ENCODE measurements at regions not wholly inside any gene's neighbourhood (a gene's known extent, or its start where the extent isn't known, plus 50 kb on each side); places are given as distances from the start of the nearest gene placed in this dataset.

DNA sequence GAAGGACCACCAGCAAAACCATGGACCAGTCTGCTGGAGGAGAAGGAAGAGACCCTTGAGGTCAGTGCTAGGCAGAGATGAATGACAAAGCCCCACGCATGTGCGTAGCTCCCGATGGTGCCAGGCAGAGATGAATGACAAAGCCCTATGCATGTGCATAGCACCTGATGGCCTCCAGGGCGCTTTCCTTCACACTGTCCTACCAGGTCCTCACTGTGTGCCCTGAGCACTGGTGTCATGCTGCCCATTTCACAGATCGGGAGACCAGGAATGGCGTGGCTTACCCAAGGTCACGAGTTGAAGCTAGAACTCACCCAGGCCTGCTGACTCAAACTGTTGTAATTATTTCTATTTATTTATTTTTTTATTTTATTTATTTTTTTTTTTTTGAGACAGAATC, 149.6 kb downstream of the KATNIP start:
- peaks cover 37% of the 10 kb centered on the region for H3K36me3 Mint-ChIP-seq
- no peak overlapping the region for H3K4me3 Mint-ChIP-seq

DNA sequence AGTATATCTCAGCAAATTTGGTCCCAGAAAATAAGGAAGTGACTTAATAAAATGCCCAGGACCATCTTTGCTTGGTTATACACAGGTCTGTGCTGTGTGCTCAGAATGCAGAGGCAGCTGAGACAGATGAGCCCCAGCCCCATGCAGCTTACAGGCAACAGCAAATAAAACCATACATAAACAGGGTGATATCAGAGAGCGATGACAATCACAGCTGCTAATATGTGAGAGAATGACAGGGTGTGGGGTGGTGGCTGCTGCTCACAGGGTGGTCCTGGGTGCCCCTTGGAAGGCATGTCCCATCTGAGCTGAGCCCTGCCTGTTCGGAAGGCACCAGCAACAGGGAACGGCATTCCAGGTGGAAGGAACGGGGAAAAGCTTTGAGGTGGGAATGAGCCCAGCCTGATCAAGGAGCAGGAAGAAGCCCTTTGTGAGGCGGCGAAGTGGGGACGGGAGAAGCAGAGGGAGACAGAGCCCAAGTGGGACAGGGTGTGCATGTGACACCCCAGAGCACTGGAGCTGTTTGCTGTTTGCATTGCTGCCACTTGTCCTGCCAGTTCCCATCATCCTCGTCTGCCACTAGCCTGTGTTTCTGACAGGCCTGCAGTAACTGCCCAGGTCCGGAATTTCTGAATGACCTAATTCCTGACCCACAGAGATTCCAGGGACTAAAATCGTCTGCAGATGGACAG, 150.5 kb downstream of the KATNIP start:
- H3K4me3 Mint-ChIP-seq, result no peak overlapping the region
- DNase-seq (no peak), ATAC-seq (ENCODE audit: low read depth in 2 of 2) (no peak)
- H3K9me3 Mint-ChIP-seq, result peaks cover 0 to 2% (median 0%) of the 10 kb centered on the region in 7 donors
- H3K36me3 Mint-ChIP-seq, result peaks cover 42% of the 10 kb centered on the region
- H3K36me3 ChIP-seq (ENCODE audit: control insufficient read depth, insufficient read depth, low read length), result no peaks in the 10 kb centered on the region
- no peaks in the 10 kb centered on the region for H3K27me3 ChIP-seq (ENCODE audit: control insufficient read depth, insufficient read depth, low read length)
- H3K4me1 Mint-ChIP-seq, result peaks cover 0 to 3% (median 0%) of the 10 kb centered on the region in 4 donors
- no peaks in the 10 kb centered on the region for H3K27me3 Mint-ChIP-seq
- no peaks in the 10 kb centered on the region for H3K9me3 ChIP-seq (ENCODE audit: control insufficient read depth in 2 of 2, low read length in 2 of 2)
- H3K27ac ChIP-seq (ENCODE audit: insufficient read depth, low read length, poor library complexity, severe bottlenecking), result no peak overlapping the region
- H3K27ac Mint-ChIP-seq, result no peak overlapping the region
- H3K4me3 ChIP-seq (ENCODE audit: low read depth, low read length), result no peak overlapping the region
- H3K4me1 ChIP-seq (ENCODE audit: control insufficient read depth, insufficient read depth, low read length, poor library complexity, severe bottlenecking), result no peaks in the 10 kb centered on the region

More for the DNA sequence above, 149.6 kb downstream of the KATNIP start:
- Histone ChIP-seq H3K4me1 (ENCODE audit: control insufficient read depth, insufficient read depth, low read length, poor library complexity, severe bottlenecking) (no peaks in the 10 kb centered on the region), H3K4me3 (ENCODE audit: low read depth, low read length) (no peak overlapping the region), H3K27me3 (ENCODE audit: control insufficient read depth, insufficient read depth, low read length) (no peaks in the 10 kb centered on the region), H3K36me3 (ENCODE audit: control insufficient read depth, insufficient read depth, low read length) (no peaks in the 10 kb centered on the region), H3K9me3 (ENCODE audit: control insufficient read depth in 2 of 2, low read length in 2 of 2) (no peaks in the 10 kb centered on the region), H3K27ac (ENCODE audit: insufficient read depth, low read length, poor library complexity, severe bottlenecking) (no peak overlapping the region)
- Mint-ChIP-seq H3K4me1 (peaks cover 0 to 3% (median 0%) of the 10 kb centered on the region in 4 donors), H3K27ac (no peak overlapping the region), H3K27me3 (no peaks in the 10 kb centered on the region), H3K9me3 (peaks cover 0 to 2% (median 0%) of the 10 kb centered on the region in 7 donors)
- DNase-seq, result no peak
- ATAC-seq (ENCODE audit: low read depth in 2 of 2), result no peak

DNA sequence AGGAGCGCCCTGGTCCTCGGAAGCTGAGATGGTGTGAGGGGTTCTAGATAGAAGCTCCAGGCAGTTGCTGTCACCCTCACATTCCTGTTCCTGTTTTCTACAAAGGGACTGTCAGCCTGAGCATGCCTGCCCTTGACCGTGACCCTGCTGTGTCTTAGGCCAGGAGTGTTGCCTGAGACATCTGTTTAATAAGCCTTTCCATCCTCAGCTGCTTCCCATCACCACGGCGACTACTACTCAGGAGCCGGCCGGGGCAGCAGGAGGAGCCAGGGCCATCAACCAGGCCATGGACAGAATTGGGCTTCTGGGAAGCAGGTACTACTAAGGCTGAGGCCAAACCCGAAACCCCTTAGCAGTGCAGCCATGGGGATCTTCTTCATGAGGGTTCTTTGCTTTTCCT, 151.4 kb downstream of the KATNIP start:
- H3K9me3 ChIP-seq (ENCODE audit: control insufficient read depth in 2 of 2, low read length in 2 of 2), result no peaks in the 10 kb centered on the region
- no peaks in the 10 kb centered on the region for H3K27me3 ChIP-seq (ENCODE audit: control insufficient read depth, insufficient read depth, low read length)
- Mint-ChIP-seq H3K36me3 (peaks cover 40% of the 10 kb centered on the region), H3K9me3 (peaks cover 0 to under 1% (median 0%) of the 10 kb centered on the region in 7 donors), H3K4me3 (no peak overlapping the region), H3K27me3 (no peaks in the 10 kb centered on the region), H3K4me1 (peaks cover 0 to 3% (median 0%) of the 10 kb centered on the region in 4 donors), H3K27ac (no peak overlapping the region)
- H3K27ac ChIP-seq (ENCODE audit: insufficient read depth, low read length, poor library complexity, severe bottlenecking), result no peak overlapping the region
- ATAC-seq (ENCODE audit: low read depth in 2 of 2) (no peak), DNase-seq (no peak)
- no peaks in the 10 kb centered on the region for H3K36me3 ChIP-seq (ENCODE audit: control insufficient read depth, insufficient read depth, low read length)
- H3K4me3 ChIP-seq (ENCODE audit: low read depth, low read length), result no peak overlapping the region
- no peaks in the 10 kb centered on the region for H3K4me1 ChIP-seq (ENCODE audit: control insufficient read depth, insufficient read depth, low read length, poor library complexity, severe bottlenecking)

DNA sequence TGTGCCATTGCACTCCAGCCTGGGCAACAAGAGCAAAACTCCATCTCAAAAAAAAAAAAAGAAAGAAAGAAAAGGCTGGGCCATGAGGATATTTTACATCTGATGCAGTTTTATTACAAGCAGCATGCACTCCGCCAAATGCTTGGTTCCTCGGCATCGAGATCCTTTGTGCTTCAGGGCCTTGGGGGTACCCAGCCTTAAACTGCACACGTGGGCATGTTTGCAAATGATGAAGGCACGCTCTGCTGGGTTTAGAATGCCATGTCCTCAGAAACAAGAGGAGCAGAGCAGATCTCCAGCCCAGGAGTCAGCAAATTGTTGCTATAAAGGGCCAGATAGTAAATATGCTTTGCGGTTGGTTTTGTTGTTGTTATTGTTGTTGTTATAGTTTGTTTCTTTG, 153.2 kb downstream of the KATNIP start:
- ATAC-seq (ENCODE audit: low read depth in 2 of 2) (no peak), DNase-seq (no peak)
- H3K27me3 Mint-ChIP-seq, result no peaks in the 10 kb centered on the region
- H3K27me3 ChIP-seq (ENCODE audit: control insufficient read depth, insufficient read depth, low read length), result no peaks in the 10 kb centered on the region
- no peaks in the 10 kb centered on the region for H3K9me3 ChIP-seq (ENCODE audit: control insufficient read depth in 2 of 2, low read length in 2 of 2)
- H3K27ac Mint-ChIP-seq, result no peak overlapping the region
- H3K4me3 ChIP-seq (ENCODE audit: low read depth, low read length), result no peak overlapping the region
- H3K4me1 ChIP-seq (ENCODE audit: control insufficient read depth, insufficient read depth, low read length, poor library complexity, severe bottlenecking), result no peaks in the 10 kb centered on the region
- no peaks in the 10 kb centered on the region for H3K36me3 ChIP-seq (ENCODE audit: control insufficient read depth, insufficient read depth, low read length)
- H3K36me3 Mint-ChIP-seq, result peaks cover 33% of the 10 kb centered on the region
- no peaks in the 10 kb centered on the region for H3K9me3 Mint-ChIP-seq
- no peak overlapping the region for H3K27ac ChIP-seq (ENCODE audit: insufficient read depth, low read length, poor library complexity, severe bottlenecking)
- no peak overlapping the region for H3K4me3 Mint-ChIP-seq
- H3K4me1 Mint-ChIP-seq, result peaks cover 0 to 3% (median 0%) of the 10 kb centered on the region in 4 donors

DNA sequence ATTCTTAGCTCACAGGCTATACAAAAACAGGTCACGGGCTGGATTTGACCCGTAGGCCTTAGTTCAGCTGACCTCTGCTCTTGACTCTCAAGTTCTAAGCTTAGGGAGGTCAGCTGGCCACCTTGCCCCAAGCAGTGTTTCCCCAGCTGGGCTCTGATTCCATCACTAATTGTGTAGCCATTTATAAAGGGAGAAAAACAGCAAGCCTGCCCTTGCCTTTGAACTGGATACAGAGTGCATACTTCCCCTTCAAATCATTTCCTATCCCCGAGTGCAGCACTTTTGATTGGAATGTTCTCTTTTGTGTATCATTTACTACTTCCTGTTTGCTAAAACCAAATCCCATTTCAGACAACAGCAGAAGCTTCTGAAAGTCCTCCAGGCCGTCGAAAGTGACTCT, 153.6 kb downstream of the KATNIP start:
- H3K36me3 ChIP-seq (ENCODE audit: control insufficient read depth, insufficient read depth, low read length), result no peaks in the 10 kb centered on the region
- ATAC-seq (ENCODE audit: low read depth in 2 of 2), result no peak
- no peak overlapping the region for H3K27ac ChIP-seq (ENCODE audit: insufficient read depth, low read length, poor library complexity, severe bottlenecking)
- no peaks in the 10 kb centered on the region for H3K27me3 ChIP-seq (ENCODE audit: control insufficient read depth, insufficient read depth, low read length)
- no peaks in the 10 kb centered on the region for H3K27me3 Mint-ChIP-seq
- peaks cover 33% of the 10 kb centered on the region for H3K36me3 Mint-ChIP-seq
- H3K27ac Mint-ChIP-seq, result no peak overlapping the region
- no peak overlapping the region for H3K4me3 ChIP-seq (ENCODE audit: low read depth, low read length)
- no peaks in the 10 kb centered on the region for H3K4me1 ChIP-seq (ENCODE audit: control insufficient read depth, insufficient read depth, low read length, poor library complexity, severe bottlenecking)
- no peak overlapping the region for H3K4me3 Mint-ChIP-seq
- peaks cover 0 to 3% (median 0%) of the 10 kb centered on the region in 4 donors for H3K4me1 Mint-ChIP-seq
- H3K9me3 ChIP-seq (ENCODE audit: control insufficient read depth in 2 of 2, low read length in 2 of 2), result no peaks in the 10 kb centered on the region
- no peaks in the 10 kb centered on the region for H3K9me3 Mint-ChIP-seq
- no peak for DNase-seq

DNA sequence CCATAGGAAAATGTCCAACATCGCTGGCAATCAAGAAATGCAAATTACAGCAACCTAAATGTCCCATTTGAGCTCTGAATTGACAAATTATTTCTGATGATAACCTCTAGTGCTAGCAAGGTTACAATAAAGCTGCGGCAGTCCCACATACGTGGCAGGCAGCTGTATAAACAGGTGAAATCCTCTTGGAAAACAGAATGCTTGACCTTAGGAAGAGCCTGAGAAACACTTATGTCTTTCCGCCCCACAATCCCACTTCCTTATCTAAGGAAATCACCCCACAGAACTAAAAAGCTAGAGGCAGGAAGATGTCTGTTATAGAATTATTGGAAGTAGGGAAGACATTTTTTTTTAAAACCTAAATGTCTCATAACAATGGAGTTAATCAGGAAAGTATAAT, 154.3 kb downstream of the KATNIP start:
- no peaks in the 10 kb centered on the region for H3K27me3 Mint-ChIP-seq
- H3K4me1 Mint-ChIP-seq, result peaks cover 0 to 3% (median 0%) of the 10 kb centered on the region in 4 donors
- H3K27ac Mint-ChIP-seq, result peak overlapping the region in 1 of 3 donors; percentile 63
- H3K4me3 Mint-ChIP-seq, result no peak overlapping the region
- H3K9me3 Mint-ChIP-seq, result no peaks in the 10 kb centered on the region
- ATAC-seq (ENCODE audit: low read depth in 2 of 2), result no peak
- Histone ChIP-seq H3K9me3 (ENCODE audit: control insufficient read depth in 2 of 2, low read length in 2 of 2) (no peaks in the 10 kb centered on the region), H3K4me1 (ENCODE audit: control insufficient read depth, insufficient read depth, low read length, poor library complexity, severe bottlenecking) (no peaks in the 10 kb centered on the region), H3K36me3 (ENCODE audit: control insufficient read depth, insufficient read depth, low read length) (no peaks in the 10 kb centered on the region), H3K27me3 (ENCODE audit: control insufficient read depth, insufficient read depth, low read length) (no peaks in the 10 kb centered on the region), H3K27ac (ENCODE audit: insufficient read depth, low read length, poor library complexity, severe bottlenecking) (no peak overlapping the region), H3K4me3 (ENCODE audit: low read depth, low read length) (no peak overlapping the region)
- DNase-seq, result no peak
- H3K36me3 Mint-ChIP-seq, result peaks cover 31% of the 10 kb centered on the region

DNA sequence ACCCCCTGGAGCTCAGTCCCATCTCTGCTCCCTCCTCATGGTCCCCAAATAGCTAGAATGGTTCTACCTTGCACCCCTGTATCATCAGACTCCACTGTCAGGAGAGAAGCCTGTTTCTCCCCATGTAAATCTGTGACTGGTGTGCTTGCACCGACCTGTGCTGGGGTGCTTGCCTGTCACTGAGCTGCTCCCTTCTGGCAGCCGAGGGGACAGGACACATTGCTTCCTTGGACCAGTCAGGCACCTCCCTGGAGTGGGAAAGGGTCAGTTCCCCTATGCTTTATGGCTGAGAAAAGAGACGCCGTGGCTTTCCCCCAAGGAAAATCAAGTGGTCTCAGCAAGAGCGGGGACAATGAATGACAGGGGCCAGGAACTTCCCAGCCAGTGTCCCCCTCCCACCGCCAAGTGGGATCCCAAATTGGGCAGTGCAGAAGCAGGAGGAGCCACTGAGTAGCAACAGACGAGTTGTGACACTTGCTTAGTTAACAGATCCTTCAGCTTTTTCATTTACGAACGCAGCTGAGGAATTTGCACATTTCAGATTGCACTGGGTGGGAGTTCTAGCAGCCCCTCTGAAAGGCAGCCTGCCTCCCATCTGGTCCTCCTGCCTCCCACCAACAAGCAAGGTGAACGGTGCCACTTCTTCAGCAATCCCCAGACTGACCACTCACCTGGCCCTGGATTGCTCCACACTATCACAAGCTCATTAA, 156.4 kb downstream of the KATNIP start:
- Histone ChIP-seq H3K36me3 (ENCODE audit: control insufficient read depth, insufficient read depth, low read length) (no peaks in the 10 kb centered on the region), H3K27ac (ENCODE audit: insufficient read depth, low read length, poor library complexity, severe bottlenecking) (no peak overlapping the region), H3K9me3 (ENCODE audit: control insufficient read depth in 2 of 2, low read length in 2 of 2) (no peaks in the 10 kb centered on the region), H3K27me3 (ENCODE audit: control insufficient read depth, insufficient read depth, low read length) (no peaks in the 10 kb centered on the region), H3K4me3 (ENCODE audit: low read depth, low read length) (no peak overlapping the region), H3K4me1 (ENCODE audit: control insufficient read depth, insufficient read depth, low read length, poor library complexity, severe bottlenecking) (no peaks in the 10 kb centered on the region)
- H3K27me3 Mint-ChIP-seq, result no peaks in the 10 kb centered on the region
- H3K36me3 Mint-ChIP-seq, result peaks cover 29% of the 10 kb centered on the region
- H3K9me3 Mint-ChIP-seq, result no peaks in the 10 kb centered on the region
- H3K4me1 Mint-ChIP-seq, result no peaks in the 10 kb centered on the region
- DNase-seq (no peak), ATAC-seq (ENCODE audit: low read depth in 2 of 2) (no peak)
- H3K27ac Mint-ChIP-seq, result no peak overlapping the region
- no peak overlapping the region for H3K4me3 Mint-ChIP-seq
